ENCODE measurements at regions not wholly inside any gene's neighbourhood (a gene's known extent, or its start where the extent isn't known, plus 50 kb on each side); places are given as distances from the start of the nearest gene placed in this dataset.
"Not testable (repeated sequence)": the region's sequence is repeated elsewhere in the genome, so short reads cannot be mapped to it uniquely, and the experiment has no call there.

- DNase-seq (ENCODE audit: low read depth in 1 of 2, low spot score in 1 of 2): no peak
These were observed 307.7 kb upstream of the FZD8 start for GRCh38 chr10:35949811-35950211.

GRCh38 chr10:35946556-35946955, 304.5 kb upstream of the FZD8 start:
- DNase-seq (ENCODE audit: low read depth in 1 of 2, low spot score in 1 of 2): no peak

GRCh38 chr10:35942057-35942456, 300.0 kb upstream of the FZD8 start:
- no peak for DNase-seq (ENCODE audit: low read depth in 1 of 2, low spot score in 1 of 2)

GRCh38 chr10:35940141-35941041, 298.3 kb upstream of the FZD8 start:
- DNase-seq (ENCODE audit: low read depth in 1 of 2, low spot score in 1 of 2): no peak

- DNase-seq (ENCODE audit: low read depth in 1 of 2, low spot score in 1 of 2): no peak
These were observed 296.1 kb upstream of the FZD8 start for GRCh38 chr10:35938160-35938559.

- DNase-seq (ENCODE audit: low read depth in 1 of 2, low spot score in 1 of 2): no peak
These were observed 295.4 kb upstream of the FZD8 start for GRCh38 chr10:35937546-35937945.

GRCh38 chr10:35934642-35934995, 292.5 kb upstream of the FZD8 start:
- DNase-seq (ENCODE audit: low read depth in 1 of 2, low spot score in 1 of 2): no peak

GRCh38 chr10:35933940-35934641, 292.0 kb upstream of the FZD8 start:
- DNase-seq (ENCODE audit: low read depth in 1 of 2, low spot score in 1 of 2): no peak

GRCh38 chr10:35933491-35933890, 291.4 kb upstream of the FZD8 start:
- DNase-seq (ENCODE audit: low read depth in 1 of 2, low spot score in 1 of 2): no peak

GRCh38 chr10:35929962-35930361, 287.9 kb upstream of the FZD8 start:
- DNase-seq (ENCODE audit: low read depth in 1 of 2, low spot score in 1 of 2): not testable (repeated sequence)

GRCh38 chr10:35928748-35929147, 286.7 kb upstream of the FZD8 start:
- DNase-seq (ENCODE audit: low read depth in 1 of 2, low spot score in 1 of 2): no peak

GRCh38 chr10:35927990-35928488, 285.9 kb upstream of the FZD8 start:
- DNase-seq (ENCODE audit: low read depth in 1 of 2, low spot score in 1 of 2): no peak

- DNase-seq (ENCODE audit: low read depth in 1 of 2, low spot score in 1 of 2): no peak
These were observed 285.2 kb upstream of the FZD8 start for GRCh38 chr10:35927341-35927740.

GRCh38 chr10:35926846-35927245, 284.8 kb upstream of the FZD8 start:
- no peak for DNase-seq (ENCODE audit: low read depth in 1 of 2, low spot score in 1 of 2)

GRCh38 chr10:35925493-35925892, 283.4 kb upstream of the FZD8 start:
- DNase-seq (ENCODE audit: low read depth in 1 of 2, low spot score in 1 of 2): no peak

GRCh38 chr10:35924759-35925158, 282.7 kb upstream of the FZD8 start:
- DNase-seq (ENCODE audit: low read depth in 1 of 2, low spot score in 1 of 2): no peak

- no peak for DNase-seq (ENCODE audit: low read depth in 1 of 2, low spot score in 1 of 2)
These were observed 280.9 kb upstream of the FZD8 start for GRCh38 chr10:35922876-35923600.

GRCh38 chr10:35921866-35922350, 279.8 kb upstream of the FZD8 start:
- DNase-seq (ENCODE audit: low read depth in 1 of 2, low spot score in 1 of 2): no peak

GRCh38 chr10:35916791-35917190, 274.7 kb upstream of the FZD8 start:
- no peak for DNase-seq (ENCODE audit: low read depth in 1 of 2, low spot score in 1 of 2)

GRCh38 chr10:35913628-35914027, 271.5 kb upstream of the FZD8 start:
- no peak for DNase-seq (ENCODE audit: low read depth in 1 of 2, low spot score in 1 of 2)

Measured in activated CD4-positive, alpha-beta T cell treated with anti-CD3 and anti-CD28 coated beads, Interleukin-2, amount 50 U/mL, for 24 hours (primary cell).